A673 (cell line): ENCODE measurements at regions not wholly inside any gene's neighbourhood (a gene's known extent, or its start where the extent isn't known, plus 50 kb on each side); places are given as distances from the start of the nearest gene placed in this dataset.

Experiments
- BruUV-seq: library from RNA; stranded (reverse); fragments of 400-500 nt; replicated peaks from 2 replicates; lab custom pipeline; 2021; lab: Mats Ljungman, UMichigan
- CTCF ChIA-PET: fragments of 300-600 bp; sonication (Branson Sonifier 250); formaldehyde crosslinking; loops from one replicate; lab custom pipeline; 2022; ENCODE audit warnings: antibody characterized with exemption; lab: Charles Lee
- POLR2A ChIA-PET: fragments of 300-600 bp; sonication (Branson Sonifier 250); formaldehyde crosslinking; loops from one replicate; lab custom pipeline; 2022; ENCODE audit warnings: antibody characterized with exemption; ENCODE audit not compliant: low non-redundant PET; lab: Charles Lee
- DNase-seq: peaks from one replicate; pipeline ENCODE4 v3.0.0-alpha.2; 2015; ENCODE audit warnings: low spot score
- H3K27ac ChIP-seq: fragments of 200-600 bp; sonication (generic); 2 replicates; pipeline ENCODE4 v1.5.1; 2016; ENCODE audit warnings: mixed run types, low read depth, mild to moderate bottlenecking, mixed read lengths, antibody characterized with exemption, low read length; ENCODE audit not compliant: poor library complexity, severe bottlenecking
- H3K27me3 ChIP-seq: fragments of 200-600 bp; sonication (generic); replicated peaks from 2 replicates; pipeline ENCODE4 v1.6.1; 2017; ENCODE audit warnings: mixed run types, low read depth, mild to moderate bottlenecking, mixed read lengths, antibody characterized with exemption, low read length; ENCODE audit not compliant: insufficient read depth, poor library complexity
- H3K36me3 ChIP-seq: fragments of 200-600 bp; sonication (generic); 2 replicates; pipeline ENCODE4 v1.6.1; 2016; ENCODE audit warnings: mixed run types, mild to moderate bottlenecking, mixed read lengths, antibody characterized with exemption, low read length; ENCODE audit not compliant: insufficient read depth, poor library complexity, severe bottlenecking
- H3K4me1 ChIP-seq: fragments of 200-600 bp; sonication (generic); 2 replicates; pipeline ENCODE4 v1.6.1; 2017; ENCODE audit warnings: mixed run types, mild to moderate bottlenecking, mixed read lengths, antibody characterized with exemption, low read length; ENCODE audit not compliant: insufficient read depth, poor library complexity, severe bottlenecking
- H3K4me3 ChIP-seq: fragments of 200-600 bp; sonication (generic); 2 replicates; pipeline ENCODE4 v1.5.1; 2016; ENCODE audit warnings: low read depth, mixed run types, mild to moderate bottlenecking, mixed read lengths, low read length; ENCODE audit not compliant: poor library complexity, severe bottlenecking
- H3K9me3 ChIP-seq: fragments of 200-600 bp; sonication (generic); 2 replicates; pipeline ENCODE4 v1.6.1; 2016; ENCODE audit warnings: mixed run types, low read depth, mild to moderate bottlenecking, mixed read lengths, antibody characterized with exemption, low read length; ENCODE audit not compliant: poor library complexity, severe bottlenecking
- CTCF ChIP-seq: fragments of 300-800, 200-600 bp; sonication (generic); conservative IDR thresholded peaks from 2 replicates; pipeline ENCODE4 v1.5.1; 2017; ENCODE audit warnings: low read depth, mild to moderate bottlenecking, antibody characterized with exemption, low read length, moderate library complexity, mixed read lengths
- EZH2 ChIP-seq: fragments of 200-600 bp; sonication (generic); IDR thresholded peaks from 2 replicates; pipeline ENCODE4 v1.6.1; 2017; ENCODE audit warnings: borderline replicate concordance, low read depth, mild to moderate bottlenecking, mixed read lengths, antibody characterized with exemption, low read length; ENCODE audit not compliant: poor library complexity, severe bottlenecking
- intact Hi-C: fragments of 100-400 bp; cut with micrococcal nuclease; formaldehyde crosslinking; loops from one replicate; pipeline ENCODE4 v1.10.0; 2022; ENCODE audit not compliant: unreplicated experiment

- BruUV-seq = no TSS peak
Observed at GRCh38 chr20:6173481-6173880, 50.7 kb upstream of the FERMT1 start.

More at GRCh38 chr20:6173481-6173880, 50.7 kb upstream of the FERMT1 start:
- intact Hi-C loops = no loop called here
- H3K27me3 ChIP-seq = peaks cover 27% of the 10 kb centered on the region
- H3K27ac ChIP-seq = no peak overlapping the region
- TF ChIP-seq CTCF = no peak
- TF ChIP-seq EZH2 = no peak
- no peaks in the 10 kb centered on the region for H3K36me3 ChIP-seq
- H3K4me1 ChIP-seq = no peaks in the 10 kb centered on the region
- ChIA-PET POLR2A (no interaction called here), CTCF (interaction anchor here (0.7 kb wide), 1 partner anchor 176 kb away, joined by 3 read pairs; no protein-coding TSS in a partner anchor)
- no peak overlapping the region for H3K4me3 ChIP-seq
- no peak for DNase-seq
- H3K9me3 ChIP-seq = no peaks in the 10 kb centered on the region
